ENCODE measurements at regions not wholly inside any gene's neighbourhood (a gene's known extent, or its start where the extent isn't known, plus 50 kb on each side); places are given as distances from the start of the nearest gene placed in this dataset.
A peak's percentile ranks its signal among the peaks of the same experiment; 100 is the strongest.

GRCh38 chr1:232511172-232511571 lies 118.8 kb downstream of the SIPA1L2 start:
- H3K4ac ChIP-seq (ENCODE audit: low read depth, low read length), result no peak overlapping the region
- TF ChIP-seq RCOR1 (IDR thresholded peaks at IDR 0.05; ENCODE audit: insufficient replicate concordance, low read length) (no peak), CEBPB (IDR thresholded peaks at IDR 0.05; ENCODE audit: low read depth, low read length) (peak; percentile 65)
- BruUV-seq (replicated peaks), result no TSS peak
- H3K27me3 ChIP-seq (ENCODE audit: control insufficient read depth, insufficient read depth, low read length), result no peaks in the 10 kb centered on the region
- H2BK120ac ChIP-seq (ENCODE audit: low read depth, low read length), result no peak overlapping the region
- no peak overlapping the region for H4K5ac ChIP-seq (ENCODE audit: low read depth, low read length)
- dilution Hi-C loops (cut with HindIII; ENCODE audit: low sequenced_read_pairs, unreplicated experiment) (no loop called here), intact Hi-C loops (cut with micrococcal nuclease) (no loop called here), in situ Hi-C loops (cut with MboI; ENCODE audit: low sequenced_read_pairs) (no loop called here)
- H4K20me1 ChIP-seq (ENCODE audit: insufficient read depth, low read length), result no peaks in the 10 kb centered on the region
- H3K18ac ChIP-seq (ENCODE audit: low read depth, low read length), result no peak overlapping the region
- no peak overlapping the region for H3K9ac ChIP-seq (ENCODE audit: low read depth, low read length)
- H2BK5ac ChIP-seq (ENCODE audit: low read depth, low read length, poor library complexity, severe bottlenecking), result no peak overlapping the region
- H3K14ac ChIP-seq (replicated peaks; ENCODE audit: low read depth, low read length), result no peak overlapping the region
- H3K4me2 ChIP-seq (ENCODE audit: low read depth, low read length), result no peak overlapping the region
- no peak overlapping the region for H2AK5ac ChIP-seq (ENCODE audit: low read depth, low read length)
- H3K4me1 ChIP-seq (ENCODE audit: control insufficient read depth, insufficient read depth, low read length), result peaks cover 5% of the 10 kb centered on the region
- no peak overlapping the region for H2AK9ac ChIP-seq (replicated peaks; ENCODE audit: low read depth, low read length, poor library complexity)
- DNase-seq (no peak), ATAC-seq (ENCODE audit: low read depth) (no peak)
- peaks cover 0 to 25% of the 10 kb centered on the region in 2 experiments; a peak in 2 of 4 replicates for H3K79me1 ChIP-seq (ENCODE audit: low read depth in 1 of 2, low read length in 2 of 2)
- no CpG with 5 or more reads among the region's 1 CpG for WGBS, 2 experiments (ENCODE audit: extremely low coverage in 2 of 2, insufficient read length in 1 of 2)
- H3K9me3 ChIP-seq (ENCODE audit: control insufficient read depth, insufficient read depth, low read length), result no peaks in the 10 kb centered on the region
- no peak overlapping the region for H4K91ac ChIP-seq (ENCODE audit: insufficient read depth, low read depth, low read length)
- ChIA-PET CTCF (no interaction called here), POLR2A (ENCODE audit: unreplicated experiment) (no interaction called here)
- no peak overlapping the region for H2AFZ ChIP-seq (replicated peaks; ENCODE audit: low read length, poor library complexity)
- peaks cover 10% of the 10 kb centered on the region for H3K9me1 ChIP-seq (ENCODE audit: insufficient read depth, low read length)
- H3K23ac ChIP-seq (ENCODE audit: low read depth, low read length), result no peak overlapping the region
- H2BK20ac ChIP-seq (ENCODE audit: low read depth, low read length), result no peak overlapping the region
- H2BK15ac ChIP-seq (ENCODE audit: low read depth, low read length), result no peak overlapping the region
- peaks cover 11% of the 10 kb centered on the region; the same call in 1 of the 2 replicates for H3K36me3 ChIP-seq (ENCODE audit: control insufficient read depth, insufficient read depth, low read length)
- H3K56ac ChIP-seq (ENCODE audit: extremely low read depth, insufficient read depth, low read length), result no peak overlapping the region
- H3K27ac ChIP-seq (ENCODE audit: insufficient read depth, low read length), result no peak overlapping the region
- H3K4me3 ChIP-seq (ENCODE audit: insufficient read depth, low read depth, low read length), result no peak overlapping the region
- H4K8ac ChIP-seq (ENCODE audit: low read depth in 2 of 2, low read length in 2 of 2), result no peak overlapping the region

All from IMR-90 (cell line).